Choroid plexus epithelial cell (primary cell): ENCODE measurements at regions not wholly inside any gene's neighbourhood (a gene's known extent, or its start where the extent isn't known, plus 50 kb on each side); places are given as distances from the start of the nearest gene placed in this dataset.

ENCODE experiments used
- DNase-seq: peaks from one replicate; pipeline ENCODE4 v3.0.0-alpha.2; 2010; ENCODE audit warnings: low read depth
- H3K4me3 ChIP-seq: 2 replicates; pipeline ENCODE4 v1.5.1; 2011; ENCODE audit warnings: low read depth, mild to moderate bottlenecking, control low read depth, low read length, moderate library complexity
- CTCF ChIP-seq: conservative IDR thresholded peaks from 2 replicates; pipeline ENCODE4 v1.5.1; 2011; ENCODE audit warnings: low read depth, mild to moderate bottlenecking, control low read depth, inconsistent platforms, low read length, moderate library complexity

- no peak overlapping the region for H3K4me3 ChIP-seq
- no peak for DNase-seq
- no peak for TF ChIP-seq CTCF
Observed at GRCh38 chr3:152656214-152656971, 178.5 kb upstream of the P2RY1 start.

DNA sequence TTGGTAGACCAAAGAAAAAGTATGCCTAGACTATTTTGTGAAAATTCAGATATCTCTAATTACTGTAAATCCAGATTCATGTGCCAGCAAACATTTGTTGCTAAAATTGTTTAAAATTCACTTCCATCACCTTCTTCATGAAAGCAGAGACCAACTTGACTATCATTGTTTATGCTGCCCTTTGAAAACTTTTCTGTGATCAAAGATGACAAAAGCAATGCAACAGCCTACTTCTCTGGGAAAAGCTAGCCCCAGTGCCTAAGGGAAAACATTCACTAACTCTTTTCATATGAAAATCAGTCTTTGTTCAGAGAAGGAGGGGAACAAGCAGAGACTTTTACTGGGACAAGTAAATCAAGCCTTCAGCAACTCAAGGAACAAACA lies 178.0 kb upstream of the P2RY1 start:
- no peak overlapping the region for H3K4me3 ChIP-seq
- DNase-seq, result no peak
- no peak for TF ChIP-seq CTCF

DNA sequence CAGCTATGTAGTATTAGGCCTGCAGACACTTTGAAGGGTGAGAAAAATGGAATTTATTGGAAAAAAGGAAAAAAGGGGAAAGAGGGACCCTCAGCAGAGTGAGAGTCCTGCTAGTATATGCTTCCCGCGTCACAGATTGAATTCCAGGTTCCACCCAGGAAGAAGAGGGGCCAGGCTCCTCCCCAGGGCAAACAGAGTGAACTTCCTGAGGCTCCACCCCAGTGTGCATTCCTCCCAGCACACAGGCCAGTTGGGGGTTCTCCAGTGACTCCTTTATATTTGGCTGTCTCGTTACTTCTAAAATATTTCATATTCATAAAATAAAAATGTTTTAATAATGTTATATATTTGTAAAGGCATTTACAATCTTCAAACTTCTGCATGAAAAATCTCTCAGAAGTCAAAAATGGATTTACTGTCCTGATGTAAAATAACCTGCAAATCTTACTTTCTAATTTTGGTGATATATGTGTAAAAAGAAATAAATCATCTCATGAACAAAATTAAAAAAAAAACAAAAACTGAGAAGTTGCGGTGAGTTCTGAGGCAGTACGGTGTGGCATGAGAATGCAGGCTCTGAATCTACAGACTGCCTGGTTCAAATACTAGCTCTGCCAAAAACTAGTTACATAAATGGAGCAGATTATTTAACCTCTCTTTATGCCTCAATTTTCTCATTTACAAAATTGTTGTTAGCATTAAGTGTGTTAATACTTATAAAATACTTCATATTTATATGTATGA lies 175.8 kb upstream of the P2RY1 start:
- no peak for DNase-seq
- no peak for TF ChIP-seq CTCF
- H3K4me3 ChIP-seq, result no peak overlapping the region

DNA sequence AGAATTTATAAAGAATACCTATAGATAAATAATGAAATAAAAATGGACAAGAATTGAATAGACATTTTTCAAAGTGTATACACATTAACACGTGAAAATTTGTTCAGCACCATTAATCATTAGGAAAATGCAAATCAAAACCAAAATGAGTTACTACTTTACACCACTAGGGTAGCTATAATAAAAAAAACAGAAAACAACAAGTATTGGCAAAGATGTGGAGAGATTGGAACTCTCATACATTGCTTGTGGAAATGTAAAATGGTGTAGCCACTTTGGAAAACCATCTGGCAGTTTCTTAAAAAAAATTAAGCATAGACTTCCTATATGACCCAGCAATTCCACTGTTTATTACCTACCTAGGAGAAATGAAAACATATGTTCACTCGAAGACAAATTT lies 172.8 kb upstream of the P2RY1 start:
- H3K4me3 ChIP-seq, result no peak overlapping the region
- no peak for TF ChIP-seq CTCF
- no peak for DNase-seq

DNA sequence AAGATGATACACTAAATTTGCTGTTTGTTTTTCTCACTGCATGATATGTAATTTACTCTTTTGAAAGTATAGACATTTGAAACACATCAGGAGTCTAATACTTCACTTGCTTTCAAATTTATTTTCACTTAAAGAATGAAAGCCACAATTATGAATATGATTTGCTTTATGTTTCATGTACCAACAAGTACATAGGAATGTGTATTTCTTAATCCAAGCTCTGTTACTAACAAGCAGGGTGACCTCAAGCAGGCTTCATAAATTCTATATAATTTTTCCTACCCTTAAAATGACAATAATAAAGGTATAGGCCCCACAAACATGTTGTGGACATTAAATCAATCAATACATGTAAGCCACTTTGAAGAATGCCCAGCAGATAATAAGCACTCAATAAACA lies 170.2 kb upstream of the P2RY1 start:
- TF ChIP-seq CTCF, result no peak
- DNase-seq, result no peak
- no peak overlapping the region for H3K4me3 ChIP-seq

DNA sequence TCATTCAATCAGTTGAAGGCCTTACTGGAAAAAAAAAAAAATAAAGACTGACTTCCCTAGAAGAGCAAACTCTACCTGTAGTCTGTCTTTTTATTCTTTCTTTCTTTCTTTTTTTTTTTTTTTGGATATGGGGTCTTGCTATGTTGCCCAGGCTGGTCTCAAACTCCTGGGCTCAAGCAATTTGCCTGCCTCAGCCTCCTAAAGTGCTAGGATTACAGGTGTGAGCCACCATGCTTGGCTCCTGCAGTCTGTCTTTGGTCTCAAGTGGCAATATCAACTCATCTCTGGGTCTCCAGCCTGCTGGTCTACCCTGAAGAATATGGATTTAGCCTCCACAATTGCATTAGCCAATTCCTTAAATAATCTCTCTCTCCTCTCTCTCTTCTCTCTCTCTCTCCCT lies 167.7 kb upstream of the P2RY1 start:
- no peak overlapping the region for H3K4me3 ChIP-seq
- no peak for TF ChIP-seq CTCF

GRCh38 chr3:152669560-152669959 lies 165.4 kb upstream of the P2RY1 start:
- no peak overlapping the region for H3K4me3 ChIP-seq
- TF ChIP-seq CTCF, result no peak
- no peak for DNase-seq

More for the DNA sequence above, 167.7 kb upstream of the P2RY1 start:
- DNase-seq, result no peak
